MM.1S (cell line): ENCODE measurements at regions not wholly inside any gene's neighbourhood (a gene's known extent, or its start where the extent isn't known, plus 50 kb on each side); places are given as distances from the start of the nearest gene placed in this dataset.

Source experiments
- DNase-seq: peaks from one replicate; pipeline ENCODE4 v3.0.0-alpha.2; 2015
- H2AFZ ChIP-seq: fragments of 300-600 bp; sonication (generic); 2 replicates; pipeline ENCODE4 v1.6.0; 2016; ENCODE audit warnings: antibody characterized with exemption, low read length
- H3F3A ChIP-seq: fragments of 300-600 bp; sonication (generic); 2 replicates; pipeline ENCODE4 v1.6.1; 2016; ENCODE audit warnings: mild to moderate bottlenecking, antibody characterized with exemption, low read length, moderate library complexity, mixed read lengths; ENCODE audit not compliant: insufficient read depth
- H3K27ac ChIP-seq: fragments of 300-600 bp; sonication (generic); 2 replicates; pipeline ENCODE4 v1.5.1; 2016; ENCODE audit warnings: mild to moderate bottlenecking, low read length
- H3K27me3 ChIP-seq: fragments of 300-600 bp; sonication (generic); replicated peaks from 2 replicates; pipeline ENCODE4 v1.6.0; 2016; ENCODE audit warnings: low read length; ENCODE audit not compliant: insufficient read depth
- H3K36me3 ChIP-seq: fragments of 300-600 bp; sonication (generic); replicated peaks from 2 replicates; pipeline ENCODE4 v1.6.1; 2016; ENCODE audit warnings: mild to moderate bottlenecking, low read length, mixed read lengths; ENCODE audit not compliant: insufficient read depth
- H3K4me1 ChIP-seq: fragments of 300-600 bp; sonication (generic); 2 replicates; pipeline ENCODE4 v1.6.1; 2016; ENCODE audit warnings: low read length, mixed read lengths
- H3K4me2 ChIP-seq: fragments of 300-600 bp; sonication (generic); 2 replicates; pipeline ENCODE4 v1.6.0; 2016; ENCODE audit warnings: low read depth, low read length
- H3K4me3 ChIP-seq: fragments of 300-600 bp; sonication (generic); 2 replicates; pipeline ENCODE4 v1.5.1; 2016; ENCODE audit warnings: low read length, mixed read lengths
- H3K79me2 ChIP-seq: fragments of 300-600 bp; sonication (generic); 2 replicates; pipeline ENCODE4 v1.6.1; 2016; ENCODE audit warnings: mixed run types, low read length, mixed read lengths
- H3K9ac ChIP-seq: fragments of 300-600 bp; sonication (generic); 2 replicates; pipeline ENCODE4 v1.6.1; 2016; ENCODE audit warnings: low read length, mixed read lengths
- H3K9me2 ChIP-seq: fragments of 300-600 bp; sonication (generic); replicated peaks from 2 replicates; pipeline ENCODE4 v1.6.1; 2016; ENCODE audit warnings: mild to moderate bottlenecking, low read length, mixed read lengths; ENCODE audit not compliant: insufficient read depth
- H3K9me3 ChIP-seq: fragments of 300-600 bp; sonication (generic); replicated peaks from 2 replicates; pipeline ENCODE4 v1.6.1; 2016; ENCODE audit warnings: mild to moderate bottlenecking, low read length, mixed read lengths; ENCODE audit not compliant: insufficient read depth
- H4K20me1 ChIP-seq: fragments of 300-600 bp; sonication (generic); 2 replicates; pipeline ENCODE4 v1.6.1; 2016; ENCODE audit warnings: mild to moderate bottlenecking, low read length, moderate library complexity, mixed read lengths; ENCODE audit not compliant: insufficient read depth
- CTCF ChIP-seq: fragments of 300-600 bp; sonication (generic); IDR thresholded peaks from 2 replicates; pipeline ENCODE4 v1.5.1; 2016; ENCODE audit warnings: antibody characterized with exemption, low read length, mixed read lengths
- EZH2 ChIP-seq: fragments of 300-600 bp; sonication (generic); optimal IDR thresholded peaks from 2 replicates; pipeline ENCODE3; 2017; ENCODE audit warnings: low read depth, mild to moderate bottlenecking, antibody characterized with exemption, low read length, mixed read lengths
- EZH2phosphoT487 ChIP-seq: fragments of 300-600 bp; sonication (generic); IDR thresholded peaks from 2 replicates; pipeline ENCODE4 v1.6.1; 2018; ENCODE audit warnings: antibody characterized with exemption, low read length

GRCh38 chr6:147641511-147641910, 133.0 kb downstream of the SAMD5 start:
- Histone ChIP-seq H3F3A (no peaks in the 10 kb centered on the region), H3K27me3 (no peaks in the 10 kb centered on the region), H3K79me2 (no peaks in the 10 kb centered on the region), H3K4me2 (no peak overlapping the region), H3K4me3 (no peak overlapping the region), H3K27ac (no peak overlapping the region), H4K20me1 (no peaks in the 10 kb centered on the region), H3K36me3 (no peaks in the 10 kb centered on the region), H3K9ac (no peak overlapping the region), H3K4me1 (no peaks in the 10 kb centered on the region), H3K9me3 (no peaks in the 10 kb centered on the region), H3K9me2 (no peaks in the 10 kb centered on the region), H2AFZ (no peak overlapping the region)
- no peak for DNase-seq
- TF ChIP-seq EZH2phosphoT487 = no peak
- no peak for TF ChIP-seq CTCF

GRCh38 chr6:147642458-147642857, 134.0 kb downstream of the SAMD5 start:
- no peak overlapping the region for H3K27ac ChIP-seq

GRCh38 chr6:147643341-147644200, 135.1 kb downstream of the SAMD5 start:
- Histone ChIP-seq H3K4me1 (no peaks in the 10 kb centered on the region), H4K20me1 (no peaks in the 10 kb centered on the region), H2AFZ (no peak overlapping the region), H3K27me3 (no peaks in the 10 kb centered on the region), H3F3A (no peaks in the 10 kb centered on the region), H3K27ac (no peak overlapping the region), H3K4me2 (no peak overlapping the region), H3K9me3 (no peaks in the 10 kb centered on the region), H3K9me2 (no peaks in the 10 kb centered on the region), H3K9ac (no peak overlapping the region), H3K4me3 (no peak overlapping the region), H3K79me2 (no peaks in the 10 kb centered on the region), H3K36me3 (no peaks in the 10 kb centered on the region)
- TF ChIP-seq EZH2 (no peak), CTCF (no peak)
- no peak for DNase-seq

More at GRCh38 chr6:147642458-147642857, 134.0 kb downstream of the SAMD5 start:
- H3K9ac ChIP-seq = no peak overlapping the region
- no peak overlapping the region for H3K4me3 ChIP-seq
- H2AFZ ChIP-seq = no peak overlapping the region
- no peaks in the 10 kb centered on the region for H3K79me2 ChIP-seq
- H4K20me1 ChIP-seq = no peaks in the 10 kb centered on the region
- TF ChIP-seq CTCF = no peak
- TF ChIP-seq EZH2phosphoT487 = no peak
- no peak for TF ChIP-seq EZH2
- H3K4me1 ChIP-seq = no peaks in the 10 kb centered on the region
- no peak for DNase-seq
- H3K9me3 ChIP-seq = no peaks in the 10 kb centered on the region
- no peaks in the 10 kb centered on the region for H3K36me3 ChIP-seq
- no peaks in the 10 kb centered on the region for H3K9me2 ChIP-seq
- no peaks in the 10 kb centered on the region for H3K27me3 ChIP-seq
- no peaks in the 10 kb centered on the region for H3F3A ChIP-seq
- H3K4me2 ChIP-seq = no peak overlapping the region
